Left renal cortex interstitium (tissue), 4 donors: ENCODE measurements at regions not wholly inside any gene's neighbourhood (a gene's known extent, or its start where the extent isn't known, plus 50 kb on each side); places are given as distances from the start of the nearest gene placed in this dataset.

Source experiments
- DNase-seq, 4 donors: peaks; one replicate each; pipeline ENCODE4 v3.0.0-alpha.2; 2013; ENCODE audit warnings: low read depth in 4 of 4, low spot score in 2 of 4, missing footprints in 1 of 4

GRCh38 chr11:10909141-10909883 is 51.5 kb upstream of the ZBED5 start:
- no peak for DNase-seq

GRCh38 chr11:10908215-10908951 is 50.5 kb upstream of the ZBED5 start:
- DNase-seq, result no peak
